Neural progenitor cell (in vitro differentiated cells): ENCODE measurements at regions not wholly inside any gene's neighbourhood (a gene's known extent, or its start where the extent isn't known, plus 50 kb on each side); places are given as distances from the start of the nearest gene placed in this dataset.

Experiments used
- EZH2 ChIP-seq: fragments of 200-600 bp; sonication (generic); IDR thresholded peaks from 2 replicates; pipeline ENCODE4 v1.6.1; 2017; ENCODE audit warnings: antibody characterized with exemption, mild to moderate bottlenecking, moderate library complexity
- EZH2phosphoT487 ChIP-seq: fragments of 200-600 bp; sonication (generic); IDR thresholded peaks from 2 replicates; pipeline ENCODE4 v1.6.1; 2017; ENCODE audit warnings: antibody characterized with exemption
- TF ChIP-seq, protein P1 (sequence below): fragments of 200-600 bp; sonication (generic); IDR thresholded peaks from 2 replicates; pipeline ENCODE4 v1.5.1; 2017; ENCODE audit warnings: antibody characterized with exemption, mild to moderate bottlenecking

DNA sequence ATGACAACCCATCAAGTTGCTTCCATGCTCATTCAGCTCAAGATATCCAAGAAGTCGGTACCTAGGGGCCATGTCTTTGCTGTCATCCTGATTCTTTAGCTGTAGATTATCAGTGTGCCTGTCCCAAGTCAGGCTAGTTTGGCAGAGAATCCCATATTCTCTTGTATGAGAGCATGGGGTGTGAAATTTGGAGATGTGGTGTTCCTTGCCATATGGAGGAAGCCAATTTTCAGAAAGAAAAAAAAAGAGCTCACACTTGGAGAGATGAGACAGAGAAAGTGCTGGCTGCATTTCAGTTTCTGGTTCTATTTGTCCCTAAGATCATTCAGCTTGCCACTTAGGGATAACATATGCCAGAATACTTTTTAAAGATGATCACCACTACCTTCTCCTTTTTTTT lies 52.3 kb upstream of the SLC4A7 start:
- no peak for TF ChIP-seq EZH2
- TF ChIP-seq, protein P1, sequence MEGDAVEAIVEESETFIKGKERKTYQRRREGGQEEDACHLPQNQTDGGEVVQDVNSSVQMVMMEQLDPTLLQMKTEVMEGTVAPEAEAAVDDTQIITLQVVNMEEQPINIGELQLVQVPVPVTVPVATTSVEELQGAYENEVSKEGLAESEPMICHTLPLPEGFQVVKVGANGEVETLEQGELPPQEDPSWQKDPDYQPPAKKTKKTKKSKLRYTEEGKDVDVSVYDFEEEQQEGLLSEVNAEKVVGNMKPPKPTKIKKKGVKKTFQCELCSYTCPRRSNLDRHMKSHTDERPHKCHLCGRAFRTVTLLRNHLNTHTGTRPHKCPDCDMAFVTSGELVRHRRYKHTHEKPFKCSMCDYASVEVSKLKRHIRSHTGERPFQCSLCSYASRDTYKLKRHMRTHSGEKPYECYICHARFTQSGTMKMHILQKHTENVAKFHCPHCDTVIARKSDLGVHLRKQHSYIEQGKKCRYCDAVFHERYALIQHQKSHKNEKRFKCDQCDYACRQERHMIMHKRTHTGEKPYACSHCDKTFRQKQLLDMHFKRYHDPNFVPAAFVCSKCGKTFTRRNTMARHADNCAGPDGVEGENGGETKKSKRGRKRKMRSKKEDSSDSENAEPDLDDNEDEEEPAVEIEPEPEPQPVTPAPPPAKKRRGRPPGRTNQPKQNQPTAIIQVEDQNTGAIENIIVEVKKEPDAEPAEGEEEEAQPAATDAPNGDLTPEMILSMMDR, result no peak
- no peak for TF ChIP-seq EZH2phosphoT487
